WTC11 (cell line): ENCODE measurements at regions not wholly inside any gene's neighbourhood (a gene's known extent, or its start where the extent isn't known, plus 50 kb on each side); places are given as distances from the start of the nearest gene placed in this dataset.

Experiments
- ATAC-seq: fragments of 200-7000 bp; cut with Tn5 transposase; 2 replicates; pipeline ENCODE4 v1.10.0; 2021; ENCODE audit warnings: mild to moderate bottlenecking, moderate library complexity
- CTCF ChIA-PET: fragments of 300-600 bp; sonication (Branson Sonifier 250); formaldehyde crosslinking; loops from one replicate; lab custom pipeline; 2021; ENCODE audit warnings: antibody characterized with exemption; lab: Charles Lee
- POLR2A ChIA-PET: fragments of 350-600 bp; sonication (Branson Sonifier 250); formaldehyde crosslinking; loops from one replicate; lab custom pipeline; 2021; ENCODE audit warnings: antibody characterized with exemption; lab: Charles Lee
- DNase-seq: peaks from one replicate; pipeline ENCODE4 v3.0.0; 2021; ENCODE audit warnings: low spot score
- H3K27ac Mint-ChIP-seq: 2 replicates; pipeline ENCODE4 v1.8.0; 2021; ENCODE audit warnings: mixed read lengths
- H3K27me3 Mint-ChIP-seq: 2 replicates; pipeline ENCODE4 v1.8.0; 2021; ENCODE audit warnings: low read depth, mild to moderate bottlenecking, moderate library complexity, mixed read lengths
- H3K36me3 Mint-ChIP-seq: 2 replicates; pipeline ENCODE4 v1.8.0; 2021; ENCODE audit warnings: mixed read lengths
- H3K4me1 Mint-ChIP-seq: 2 replicates; pipeline ENCODE4 v1.8.0; 2022; ENCODE audit warnings: mixed read lengths
- H3K4me3 Mint-ChIP-seq: 2 replicates; pipeline ENCODE4 v1.8.0; 2021; ENCODE audit warnings: mild to moderate bottlenecking, moderate library complexity, mixed read lengths
- H3K9me3 Mint-ChIP-seq: 2 replicates; pipeline ENCODE4 v1.8.0; 2021; ENCODE audit warnings: mixed read lengths
- CREM ChIP-seq: sonication (generic); formaldehyde crosslinking; IDR thresholded peaks from 2 replicates; pipeline ENCODE4 v1.8.1; 2022; ENCODE audit warnings: mild to moderate bottlenecking, missing genetic modification reagents, moderate library complexity
- EMX1 ChIP-seq: fragments of 250-450 bp; sonication (Bioruptor Pico); IDR thresholded peaks from 2 replicates; pipeline ENCODE4 v1.8.0; 2021; ENCODE audit warnings: mild to moderate bottlenecking
- ERG ChIP-seq: fragments of 250-450 bp; sonication (Bioruptor Pico); IDR thresholded peaks from 2 replicates; pipeline ENCODE4 v1.8.0; 2021; ENCODE audit warnings: mild to moderate bottlenecking
- ESRRA ChIP-seq: sonication (generic); formaldehyde crosslinking; IDR thresholded peaks from 2 replicates; pipeline ENCODE4 v1.8.1; 2022; ENCODE audit warnings: mild to moderate bottlenecking, missing genetic modification reagents, borderline replicate concordance
- KAT7 ChIP-seq: sonication (generic); formaldehyde crosslinking; IDR thresholded peaks from 2 replicates; pipeline ENCODE4 v1.8.1; 2023; ENCODE audit warnings: missing genetic modification reagents, mild to moderate bottlenecking, borderline replicate concordance
- MXD4 ChIP-seq: fragments of 250-450 bp; sonication (Bioruptor Pico); IDR thresholded peaks from 2 replicates; pipeline ENCODE4 v1.8.0; 2021; ENCODE audit warnings: mild to moderate bottlenecking, moderate library complexity, borderline replicate concordance
- NR2C2 ChIP-seq: sonication (generic); formaldehyde crosslinking; IDR thresholded peaks from 2 replicates; pipeline ENCODE4 v1.8.0; 2022; ENCODE audit warnings: mild to moderate bottlenecking, missing genetic modification reagents
- SMAD4 ChIP-seq: sonication (generic); formaldehyde crosslinking; IDR thresholded peaks from 2 replicates; pipeline ENCODE4 v1.8.0; 2022; ENCODE audit warnings: mild to moderate bottlenecking, missing genetic modification reagents
- TEAD1 ChIP-seq: sonication (generic); formaldehyde crosslinking; IDR thresholded peaks from 2 replicates; pipeline ENCODE4 v1.8.0; 2022; ENCODE audit warnings: mild to moderate bottlenecking, missing genetic modification reagents
- TEAD4 ChIP-seq: sonication (generic); formaldehyde crosslinking; IDR thresholded peaks from 2 replicates; pipeline ENCODE4 v1.8.0; 2022; ENCODE audit warnings: mild to moderate bottlenecking, missing genetic modification reagents
- USF2 ChIP-seq: sonication (generic); formaldehyde crosslinking; IDR thresholded peaks from 2 replicates; pipeline ENCODE4 v1.8.1; 2023; ENCODE audit warnings: mild to moderate bottlenecking, missing genetic modification reagents, moderate library complexity
- ZNF138 ChIP-seq: sonication (generic); formaldehyde crosslinking; conservative IDR thresholded peaks from 2 replicates; pipeline ENCODE4 v1.8.1; 2022; ENCODE audit warnings: mild to moderate bottlenecking, moderate library complexity, missing genetic modification reagents
- ZNF317 ChIP-seq: sonication (generic); formaldehyde crosslinking; IDR thresholded peaks from 2 replicates; pipeline ENCODE4 v1.8.1; 2023; ENCODE audit warnings: low read depth, mild to moderate bottlenecking, moderate library complexity, missing genetic modification reagents, borderline replicate concordance
- ZNF512 ChIP-seq: sonication (generic); formaldehyde crosslinking; IDR thresholded peaks from 2 replicates; pipeline ENCODE4 v1.8.1; 2022; ENCODE audit warnings: missing genetic modification reagents, borderline replicate concordance
- ZSCAN18 ChIP-seq: fragments of 250-450 bp; sonication (Bioruptor Pico); IDR thresholded peaks from 2 replicates; pipeline ENCODE4 v2.1.2; 2022; ENCODE audit warnings: mild to moderate bottlenecking, moderate library complexity

GRCh38 chr18:77341527-77342325 lies 92.1 kb downstream of the GALR1 start (continued):
- TF ChIP-seq KAT7 (CRISPR knock-in tag), result no peak
- no peak for TF ChIP-seq TEAD4 (CRISPR knock-in tag)
- no peak for TF ChIP-seq MXD4 (CRISPR knock-in tag)
- TF ChIP-seq TEAD1 (CRISPR knock-in tag), result no peak
- TF ChIP-seq, all 79 proteins: peak for 0

GRCh38 chr18:77342736-77343135 lies 93.1 kb downstream of the GALR1 start:
- DNase-seq, result no peak
- ATAC-seq, result no peak
- H3K9me3 Mint-ChIP-seq, result no peaks in the 10 kb centered on the region
- no peak overlapping the region for H3K4me3 Mint-ChIP-seq
- H3K27me3 Mint-ChIP-seq, result no peaks in the 10 kb centered on the region
- peaks cover 21% of the 10 kb centered on the region for H3K4me1 Mint-ChIP-seq
- POLR2A ChIA-PET, result no interaction called here
- H3K36me3 Mint-ChIP-seq, result no peaks in the 10 kb centered on the region
- TF ChIP-seq ESRRA (CRISPR knock-in tag) (no peak), ZNF138 (CRISPR knock-in tag) (no peak), CREM (CRISPR knock-in tag) (no peak), KAT7 (CRISPR knock-in tag) (no peak), ZSCAN18 (no peak), EMX1 (CRISPR knock-in tag) (no peak), NR2C2 (no peak), ZNF512 (CRISPR knock-in tag) (no peak), ERG (CRISPR knock-in tag) (no peak), ZNF317 (CRISPR knock-in tag) (no peak)
- no peak overlapping the region for H3K27ac Mint-ChIP-seq
- CTCF ChIA-PET, result interaction anchor here (2.3 kb wide), 1 partner anchor 10 kb away, joined by 11 read pairs; no protein-coding TSS in a partner anchor

GRCh38 chr18:77343846-77344510 lies 94.3 kb downstream of the GALR1 start:
- Mint-ChIP-seq H3K4me3 (no peak overlapping the region), H3K27ac (no peak overlapping the region; the same call in 1 of the 2 replicates), H3K36me3 (no peaks in the 10 kb centered on the region), H3K9me3 (peaks cover under 1% of the 10 kb centered on the region; the same call in 1 of the 2 replicates), H3K27me3 (no peaks in the 10 kb centered on the region), H3K4me1 (peaks cover 12% of the 10 kb centered on the region)
- CTCF ChIA-PET, result interaction anchor here (0.9 to 2.3 kb wide), 2 partner anchors 9 to 12 kb away, joined by 4 to 11 read pairs; no protein-coding TSS in a partner anchor
- ATAC-seq (no peak), DNase-seq (no peak)
- POLR2A ChIA-PET, result no interaction called here
- 0 out of 2 replicates have a peak, but pooled peaks have one; percentile 11 for TF ChIP-seq USF2 (CRISPR knock-in tag)
- TF ChIP-seq SMAD4 (CRISPR knock-in tag), result no peak
- TF ChIP-seq, all 79 proteins: peak for 1
